ENCODE measurements at regions not wholly inside any gene's neighbourhood (a gene's known extent, or its start where the extent isn't known, plus 50 kb on each side); places are given as distances from the start of the nearest gene placed in this dataset.

DNA sequence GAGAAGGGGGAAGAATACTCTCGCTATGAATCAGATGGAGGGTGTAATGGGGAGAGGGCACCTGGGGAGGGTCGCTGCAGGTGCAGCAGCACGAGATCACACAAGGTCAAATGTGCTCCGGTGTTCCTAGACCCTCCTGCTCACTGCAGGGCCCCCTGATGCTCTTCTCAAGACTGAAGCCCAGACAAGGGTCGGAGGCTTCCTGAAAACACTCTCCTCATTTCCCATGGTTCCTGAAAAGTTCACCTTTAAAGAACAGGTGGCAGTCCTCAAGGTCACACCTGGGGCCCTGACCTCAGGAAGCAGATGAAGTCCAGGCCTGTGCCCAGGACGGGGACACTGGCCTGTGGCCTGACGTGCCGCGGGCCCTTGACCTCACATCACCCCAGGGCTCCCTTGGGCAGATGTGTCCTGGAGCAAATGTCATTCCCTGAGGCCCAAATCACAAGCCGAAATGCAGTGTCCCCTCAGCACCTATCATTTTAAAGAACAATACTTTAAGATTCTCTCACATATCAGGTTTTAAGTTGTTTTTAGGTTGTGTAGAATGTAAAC, 289.8 kb downstream of the GLRX3 start:
- Mint-ChIP-seq H3K9me3 (peaks cover 0 to 10% (median 7%) of the 10 kb centered on the region in 3 donors), H3K27ac (no peak overlapping the region), H3K4me1 (no peaks in the 10 kb centered on the region), H3K4me3 (no peak overlapping the region), H3K27me3 (no peaks in the 10 kb centered on the region), H3K36me3 (no peaks in the 10 kb centered on the region)

DNA sequence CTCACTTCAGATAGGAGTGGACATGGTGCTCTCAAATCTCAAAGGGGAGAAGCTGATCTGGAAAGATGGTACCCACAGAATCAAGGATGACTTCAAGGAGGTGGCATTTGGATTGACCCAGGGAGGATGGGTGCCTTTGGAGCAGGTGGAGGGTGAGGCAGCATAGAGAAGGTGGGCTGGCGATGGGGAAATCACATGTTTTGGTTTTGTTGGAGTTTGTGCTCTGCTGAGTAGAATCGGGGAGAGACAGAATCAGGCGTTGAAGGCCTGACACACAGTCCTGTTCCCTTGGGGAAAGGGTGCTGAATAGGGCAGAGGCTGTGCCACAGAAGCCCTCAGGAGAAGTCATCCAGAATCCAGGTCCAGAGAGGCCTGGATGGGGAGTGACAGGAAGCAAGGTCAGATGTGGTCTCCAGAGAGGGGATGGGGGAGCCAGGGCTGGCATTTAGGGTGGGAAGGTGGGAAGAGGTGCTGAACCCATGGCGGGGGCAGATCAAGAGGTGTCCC, 291.1 kb downstream of the GLRX3 start:
- Mint-ChIP-seq H3K36me3 (no peaks in the 10 kb centered on the region), H3K4me3 (no peak overlapping the region), H3K4me1 (no peaks in the 10 kb centered on the region), H3K9me3 (peaks cover 0 to 7% (median 5%) of the 10 kb centered on the region in 3 donors), H3K27me3 (no peaks in the 10 kb centered on the region), H3K27ac (no peak overlapping the region)

DNA sequence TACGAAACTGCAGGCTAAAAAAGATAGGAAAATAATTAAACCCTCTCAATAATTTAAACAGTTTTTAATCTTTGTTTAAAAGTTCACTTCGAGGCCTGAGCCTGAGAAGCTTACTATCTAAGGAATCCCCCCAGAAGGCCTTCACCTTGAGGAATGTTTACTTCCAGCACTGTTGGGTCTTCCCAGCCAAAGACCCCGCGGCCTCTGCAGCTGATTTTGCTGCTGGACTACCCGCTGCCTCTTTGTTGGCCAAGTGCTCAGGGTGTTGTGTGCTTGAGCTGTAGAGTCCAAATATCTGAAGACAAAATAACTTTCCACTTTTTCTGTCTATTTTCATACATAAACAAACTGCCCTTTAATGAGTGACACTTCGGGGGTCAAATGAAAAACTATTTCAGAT, 292.7 kb downstream of the GLRX3 start:
- Mint-ChIP-seq H3K36me3 (no peaks in the 10 kb centered on the region), H3K27ac (no peak overlapping the region), H3K27me3 (no peaks in the 10 kb centered on the region), H3K9me3 (peaks cover 0 to 2% (median 0%) of the 10 kb centered on the region in 3 donors), H3K4me1 (no peaks in the 10 kb centered on the region), H3K4me3 (no peak overlapping the region)

DNA sequence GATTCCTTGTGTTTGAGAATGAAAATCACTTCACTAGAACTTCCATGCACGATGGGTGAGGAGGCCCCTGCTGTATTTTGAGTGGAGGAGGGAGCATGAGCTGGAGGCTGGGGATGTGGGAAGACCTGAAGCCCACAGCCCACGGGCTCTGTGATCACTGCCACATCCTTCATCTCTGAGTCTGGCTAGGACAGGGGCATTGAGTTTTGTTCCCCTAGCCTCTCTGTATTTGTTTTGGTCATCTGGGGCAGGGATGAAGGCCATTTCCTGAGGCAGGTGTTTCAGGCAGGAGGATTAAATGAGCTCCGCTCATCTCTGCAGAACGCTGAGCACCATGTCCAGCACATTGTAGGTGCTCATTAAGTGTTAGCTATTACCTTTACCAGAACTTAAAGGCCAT, 293.6 kb downstream of the GLRX3 start:
- peaks cover 0 to 2% (median 0%) of the 10 kb centered on the region in 3 donors for H3K9me3 Mint-ChIP-seq
- H3K4me3 Mint-ChIP-seq: no peak overlapping the region
- no peak overlapping the region for H3K27ac Mint-ChIP-seq
- no peaks in the 10 kb centered on the region for H3K36me3 Mint-ChIP-seq
- H3K4me1 Mint-ChIP-seq: no peaks in the 10 kb centered on the region
- H3K27me3 Mint-ChIP-seq: no peaks in the 10 kb centered on the region

DNA sequence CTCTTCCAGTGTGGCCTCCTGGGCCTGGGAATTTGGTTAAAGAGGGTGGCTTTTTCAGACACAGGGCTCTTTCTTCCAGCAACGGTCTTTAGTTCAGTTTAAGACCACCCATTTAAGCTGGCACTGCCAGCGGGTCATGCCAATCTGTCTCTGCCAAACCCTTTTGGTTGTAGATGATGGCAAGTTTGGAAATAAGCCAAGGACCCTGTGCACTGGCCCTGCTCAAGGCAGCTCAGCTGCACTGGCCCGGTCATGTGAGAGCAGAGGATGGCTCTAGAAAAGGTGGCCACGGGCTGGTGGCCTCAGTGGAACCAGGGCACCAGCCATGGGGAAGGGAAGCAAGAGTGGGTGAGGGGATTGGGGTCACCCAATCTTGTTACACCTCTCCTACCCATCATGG, 294.1 kb downstream of the GLRX3 start:
- no peaks in the 10 kb centered on the region for H3K4me1 Mint-ChIP-seq
- no peak overlapping the region for H3K4me3 Mint-ChIP-seq
- H3K9me3 Mint-ChIP-seq: peaks cover 0 to under 1% (median 0%) of the 10 kb centered on the region in 3 donors
- no peaks in the 10 kb centered on the region for H3K27me3 Mint-ChIP-seq
- no peak overlapping the region for H3K27ac Mint-ChIP-seq
- H3K36me3 Mint-ChIP-seq: no peaks in the 10 kb centered on the region

DNA sequence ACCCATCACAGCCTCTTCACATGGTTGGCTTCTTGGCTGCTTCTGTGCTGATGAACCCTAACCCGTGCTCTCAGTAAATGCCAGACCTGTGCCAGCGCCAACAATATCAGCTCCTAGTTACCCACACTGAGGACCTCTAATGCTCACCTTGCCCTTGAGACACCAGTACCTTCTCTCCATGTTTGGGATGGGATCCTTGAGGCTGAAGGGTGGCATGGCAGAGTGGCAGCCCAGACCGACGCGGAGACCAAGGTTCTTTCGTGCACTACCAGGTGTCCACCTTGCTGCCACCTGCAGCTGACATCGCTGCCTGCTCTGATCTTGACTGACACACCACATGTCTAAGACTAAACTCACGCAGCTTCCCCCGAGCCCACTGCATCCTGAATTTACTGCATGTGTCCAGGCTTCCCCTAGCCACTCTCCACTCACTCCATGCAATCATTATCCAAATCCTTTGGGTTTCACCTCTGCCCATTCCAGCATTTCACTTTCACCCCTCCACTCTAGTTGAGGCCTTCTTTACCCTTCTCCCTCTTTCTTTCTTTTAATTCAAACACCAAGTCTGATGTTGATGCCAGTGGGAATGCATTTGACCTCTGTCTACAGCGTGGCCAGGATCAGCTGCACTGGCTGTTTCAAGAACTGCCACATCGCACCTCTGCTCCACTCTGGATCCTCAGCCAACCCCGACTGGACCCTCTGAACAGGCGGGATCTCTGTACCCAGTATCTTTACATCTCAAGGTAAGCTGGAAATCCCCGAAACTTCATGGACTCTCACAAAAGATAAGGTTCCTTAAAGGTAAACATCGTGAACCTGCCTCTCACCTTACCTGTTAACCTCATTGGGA, 294.9 kb downstream of the GLRX3 start:
- no peaks in the 10 kb centered on the region for H3K27me3 Mint-ChIP-seq
- H3K9me3 Mint-ChIP-seq: peaks cover 0 to 6% (median 0%) of the 10 kb centered on the region in 3 donors
- H3K27ac Mint-ChIP-seq: no peak overlapping the region
- no peak overlapping the region for H3K4me3 Mint-ChIP-seq
- H3K36me3 Mint-ChIP-seq: no peaks in the 10 kb centered on the region
- no peaks in the 10 kb centered on the region for H3K4me1 Mint-ChIP-seq

DNA sequence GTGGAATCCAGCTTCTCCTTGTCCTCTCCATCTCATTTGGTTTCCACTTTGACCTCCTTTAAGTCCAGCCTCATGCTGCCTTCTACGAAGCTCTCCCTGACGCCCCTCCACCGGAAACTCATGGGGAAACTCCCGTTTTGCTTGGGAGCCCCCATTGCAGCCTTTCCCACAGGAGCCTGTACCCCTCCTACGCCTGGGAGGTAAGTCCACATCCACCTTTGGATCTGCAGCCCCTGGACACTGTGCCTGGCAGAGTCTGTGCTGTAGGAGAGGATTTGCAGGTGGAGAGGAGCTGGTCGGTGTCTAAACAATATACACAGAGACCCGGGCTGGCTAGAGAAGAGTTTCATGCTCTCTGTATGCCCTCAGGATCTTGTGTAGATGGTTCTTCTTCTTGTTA, 296.1 kb downstream of the GLRX3 start:
- H3K4me1 Mint-ChIP-seq: no peaks in the 10 kb centered on the region

DNA sequence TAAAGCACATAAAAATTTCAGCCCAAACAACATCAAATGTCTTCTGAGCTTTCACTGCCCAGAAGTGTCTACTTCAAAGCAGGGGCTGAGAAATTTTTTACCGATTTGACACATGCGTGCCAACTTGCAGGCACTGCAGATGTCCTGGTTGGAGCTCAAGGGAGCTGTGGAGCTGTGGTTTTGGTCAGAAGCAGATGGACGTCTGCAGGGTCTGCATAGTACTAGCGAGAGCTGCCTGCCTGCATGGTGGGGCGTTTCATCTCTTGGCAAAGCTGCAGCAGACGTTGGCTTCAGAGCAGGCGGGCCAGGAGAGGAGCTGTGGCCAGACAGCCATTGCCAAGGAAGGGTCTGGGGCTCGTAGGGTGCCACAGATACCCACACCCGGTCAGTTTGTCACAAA, 296.7 kb downstream of the GLRX3 start:
- H3K27ac Mint-ChIP-seq: no peak overlapping the region
- H3K9me3 Mint-ChIP-seq: peaks cover 0 to 9% (median 3%) of the 10 kb centered on the region in 3 donors
- no peaks in the 10 kb centered on the region for H3K36me3 Mint-ChIP-seq
- no peaks in the 10 kb centered on the region for H3K4me1 Mint-ChIP-seq
- no peaks in the 10 kb centered on the region for H3K27me3 Mint-ChIP-seq
- H3K4me3 Mint-ChIP-seq: no peak overlapping the region

More for the DNA sequence above, 296.1 kb downstream of the GLRX3 start:
- Mint-ChIP-seq H3K36me3 (no peaks in the 10 kb centered on the region), H3K27me3 (no peaks in the 10 kb centered on the region), H3K4me3 (no peak overlapping the region), H3K27ac (no peak overlapping the region), H3K9me3 (peaks cover 0 to 9% (median 0%) of the 10 kb centered on the region in 3 donors)

DNA sequence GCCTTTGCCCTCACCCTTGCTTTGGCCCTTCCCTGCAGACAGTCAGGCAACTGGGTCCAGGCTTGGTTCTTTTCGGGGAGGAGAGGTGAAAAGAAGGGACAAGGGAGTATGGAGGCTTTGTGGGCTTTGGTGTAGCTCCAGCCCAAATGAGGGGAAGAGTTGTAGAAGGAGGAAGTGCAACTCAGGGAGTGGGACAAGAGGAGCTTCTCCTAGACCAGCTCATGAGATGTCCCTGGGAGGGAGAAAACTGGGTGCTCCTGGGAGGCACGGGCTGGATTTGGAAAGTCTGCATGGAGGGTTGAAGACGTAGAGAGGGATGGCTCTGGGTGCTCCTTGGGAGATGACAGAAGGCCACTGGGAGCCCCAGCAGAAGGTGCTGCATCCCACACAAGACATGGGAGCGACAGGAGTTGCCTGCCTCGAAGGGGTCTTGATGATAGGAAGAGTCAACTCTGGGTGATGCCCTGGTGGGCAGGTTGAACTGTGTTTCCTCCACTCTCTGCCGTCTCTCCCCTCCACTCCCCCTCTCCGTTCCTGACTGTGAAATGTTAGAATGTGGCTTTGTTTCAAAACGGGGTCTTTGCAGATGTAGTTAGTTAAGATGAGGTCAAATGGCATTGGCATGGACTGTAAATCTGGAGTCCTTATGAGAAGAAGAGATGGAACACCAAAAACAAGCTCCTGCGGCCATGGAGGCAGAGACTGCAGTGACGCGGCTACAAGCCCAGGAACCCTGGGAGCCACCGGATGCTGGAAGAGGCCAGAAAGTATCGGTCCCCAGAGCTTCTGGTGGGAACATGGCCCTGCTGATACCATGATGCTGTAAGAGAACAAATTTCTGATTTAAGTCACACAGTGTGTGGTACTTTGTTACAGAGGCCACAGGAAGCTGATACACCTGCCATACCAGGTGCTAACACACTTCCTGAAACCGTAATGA, 298.5 kb downstream of the GLRX3 start:
- Mint-ChIP-seq H3K36me3 (no peaks in the 10 kb centered on the region), H3K4me3 (no peak overlapping the region), H3K4me1 (no peaks in the 10 kb centered on the region), H3K9me3 (peaks cover 0 to 9% (median 3%) of the 10 kb centered on the region in 3 donors), H3K27ac (no peak overlapping the region), H3K27me3 (no peaks in the 10 kb centered on the region)

DNA sequence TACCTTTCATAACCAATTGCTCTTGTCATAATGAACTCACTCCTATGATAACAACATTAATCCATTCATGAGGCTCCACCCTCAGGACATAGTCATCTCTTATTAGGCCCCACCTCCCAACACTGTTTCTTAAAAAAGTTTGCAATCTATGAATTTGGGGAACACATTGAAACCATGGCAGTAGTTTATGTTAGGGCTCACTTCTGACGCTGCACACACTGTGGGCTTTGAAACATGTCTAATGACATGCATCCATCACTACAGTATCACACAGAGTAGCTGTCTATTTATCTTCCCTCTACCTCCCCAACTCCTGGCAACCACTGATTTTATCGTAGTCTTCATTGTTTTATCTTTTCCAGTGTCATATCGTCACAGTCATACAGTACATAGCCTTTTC, 299.8 kb downstream of the GLRX3 start:
- H3K4me3 Mint-ChIP-seq: no peak overlapping the region
- no peak overlapping the region for H3K27ac Mint-ChIP-seq
- peaks cover under 1 to 9% (median 5%) of the 10 kb centered on the region in 3 donors for H3K9me3 Mint-ChIP-seq
- H3K4me1 Mint-ChIP-seq: no peaks in the 10 kb centered on the region
- H3K36me3 Mint-ChIP-seq: no peaks in the 10 kb centered on the region
- no peaks in the 10 kb centered on the region for H3K27me3 Mint-ChIP-seq

DNA sequence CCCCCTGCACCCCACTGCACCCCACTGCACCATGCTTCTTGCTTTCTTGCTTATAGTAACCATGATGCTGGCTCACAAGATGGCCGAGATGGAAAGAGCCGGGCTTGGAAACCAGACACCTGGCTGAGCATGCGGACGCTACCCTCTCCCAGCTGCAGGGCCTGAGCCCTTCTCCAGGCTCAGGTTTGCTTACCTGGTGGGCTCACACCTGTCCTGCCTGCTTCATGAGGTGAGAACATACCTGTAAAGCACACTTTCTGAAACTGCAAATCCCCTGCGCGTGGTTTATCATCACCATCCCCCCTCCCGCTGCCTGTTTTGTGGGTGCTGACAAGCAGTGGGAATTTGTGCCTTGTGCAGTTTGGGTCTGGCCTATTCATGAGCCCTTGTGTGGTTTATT, 302.7 kb downstream of the GLRX3 start:
- Mint-ChIP-seq H3K27me3 (no peaks in the 10 kb centered on the region), H3K27ac (no peak overlapping the region), H3K4me1 (no peaks in the 10 kb centered on the region), H3K4me3 (no peak overlapping the region), H3K36me3 (no peaks in the 10 kb centered on the region), H3K9me3 (peaks cover 2 to 9% (median 7%) of the 10 kb centered on the region in 3 donors)

DNA sequence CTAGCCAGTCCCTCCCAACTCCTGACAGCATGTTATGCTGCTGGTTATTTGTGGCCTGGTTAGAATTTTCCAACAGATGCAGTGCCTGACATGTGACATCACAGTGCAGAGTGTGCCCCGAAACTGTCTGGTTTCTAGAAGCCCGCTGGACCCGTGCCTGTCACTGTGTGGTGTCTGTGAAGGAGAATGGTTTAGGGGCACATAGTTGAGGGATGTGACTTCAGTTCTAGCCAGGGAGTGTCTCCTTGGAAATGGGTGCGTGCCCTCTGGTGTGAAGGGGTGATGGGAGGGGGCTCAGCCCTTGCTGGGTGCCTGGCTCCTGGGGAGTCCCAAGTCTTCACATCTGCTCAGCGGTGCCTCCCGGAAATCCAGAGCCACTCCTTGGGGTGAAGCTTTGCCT, 303.6 kb downstream of the GLRX3 start:
- Mint-ChIP-seq H3K4me3 (no peak overlapping the region), H3K36me3 (no peaks in the 10 kb centered on the region), H3K27ac (no peak overlapping the region), H3K4me1 (no peaks in the 10 kb centered on the region), H3K9me3 (peaks cover 2 to 9% (median 7%) of the 10 kb centered on the region in 3 donors), H3K27me3 (no peaks in the 10 kb centered on the region)

DNA sequence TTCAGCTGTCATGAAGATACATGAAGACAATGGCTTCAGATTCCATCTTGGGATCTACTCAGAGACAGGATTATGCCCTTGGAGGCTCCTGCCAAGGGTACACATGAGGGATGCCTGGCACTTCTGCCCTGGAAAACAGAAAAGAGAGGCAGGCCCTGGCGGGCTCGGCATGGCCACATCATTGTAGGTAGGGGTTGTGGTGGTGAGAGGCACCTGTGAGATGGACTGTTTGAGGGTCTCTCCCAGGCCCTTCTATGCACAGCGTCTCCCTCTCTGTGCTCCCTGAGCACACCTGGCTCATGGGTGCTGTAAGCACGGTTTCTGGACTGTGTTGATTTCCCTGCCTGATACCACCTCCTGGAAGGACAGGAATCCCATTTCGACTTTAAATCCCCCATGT, 304.3 kb downstream of the GLRX3 start:
- Mint-ChIP-seq H3K27me3 (no peaks in the 10 kb centered on the region), H3K27ac (no peak overlapping the region), H3K4me1 (no peaks in the 10 kb centered on the region), H3K36me3 (no peaks in the 10 kb centered on the region), H3K9me3 (peaks cover 2 to 9% (median 7%) of the 10 kb centered on the region in 3 donors), H3K4me3 (no peak overlapping the region)

DNA sequence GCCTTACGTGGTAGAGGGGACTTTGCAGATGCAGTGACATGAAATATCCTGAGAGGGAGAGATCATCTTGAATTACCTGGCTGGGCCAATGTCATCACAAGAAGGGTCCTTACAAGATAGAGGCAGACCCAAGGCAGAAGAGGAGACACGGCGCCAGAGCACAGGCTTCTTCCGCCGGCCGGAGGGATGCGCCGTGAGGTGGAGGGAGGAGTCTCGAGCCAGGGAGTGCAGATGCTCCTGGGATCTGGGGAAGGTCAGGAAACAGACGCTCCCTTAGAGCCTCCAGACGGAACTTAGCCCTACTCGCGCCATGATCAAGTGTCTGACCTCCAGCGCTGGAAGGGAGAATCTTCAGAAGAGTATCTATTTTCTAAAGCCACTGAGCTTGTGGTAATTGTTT, 304.8 kb downstream of the GLRX3 start:
- H3K36me3 Mint-ChIP-seq: no peaks in the 10 kb centered on the region

DNA sequence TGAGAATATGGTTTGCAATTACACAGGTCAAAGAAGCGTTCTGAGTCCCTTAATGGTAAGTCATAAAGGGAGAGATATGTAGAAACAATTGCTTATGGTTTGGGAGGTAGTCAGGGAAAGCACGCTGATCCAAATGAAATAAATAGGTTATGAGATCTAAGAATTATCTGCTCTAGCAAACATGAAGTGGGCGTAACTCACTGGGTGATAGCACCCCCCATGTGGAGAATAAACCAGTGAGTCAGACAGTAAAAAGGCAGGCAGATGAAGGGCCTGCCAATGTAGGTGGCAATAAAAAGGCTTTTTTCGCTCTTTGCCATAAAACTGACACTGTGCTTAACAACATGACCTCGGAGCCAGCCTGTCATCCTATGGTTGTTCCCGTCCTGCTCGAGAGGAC, 306.9 kb downstream of the GLRX3 start:
- Mint-ChIP-seq H3K36me3 (no peaks in the 10 kb centered on the region), H3K4me1 (no peaks in the 10 kb centered on the region), H3K9me3 (peaks cover 3 to 9% (median 5%) of the 10 kb centered on the region in 3 donors), H3K27ac (no peak overlapping the region), H3K4me3 (no peak overlapping the region), H3K27me3 (no peaks in the 10 kb centered on the region)

More for the DNA sequence above, 304.8 kb downstream of the GLRX3 start:
- H3K4me3 Mint-ChIP-seq: no peak overlapping the region
- no peaks in the 10 kb centered on the region for H3K27me3 Mint-ChIP-seq
- H3K4me1 Mint-ChIP-seq: no peaks in the 10 kb centered on the region
- peaks cover 2 to 7% (median 4%) of the 10 kb centered on the region in 3 donors for H3K9me3 Mint-ChIP-seq
- no peak overlapping the region for H3K27ac Mint-ChIP-seq
